ENCODE measurements at regions not wholly inside any gene's neighbourhood (a gene's known extent, or its start where the extent isn't known, plus 50 kb on each side); places are given as distances from the start of the nearest gene placed in this dataset.

- TF ChIP-seq, protein P1, sequence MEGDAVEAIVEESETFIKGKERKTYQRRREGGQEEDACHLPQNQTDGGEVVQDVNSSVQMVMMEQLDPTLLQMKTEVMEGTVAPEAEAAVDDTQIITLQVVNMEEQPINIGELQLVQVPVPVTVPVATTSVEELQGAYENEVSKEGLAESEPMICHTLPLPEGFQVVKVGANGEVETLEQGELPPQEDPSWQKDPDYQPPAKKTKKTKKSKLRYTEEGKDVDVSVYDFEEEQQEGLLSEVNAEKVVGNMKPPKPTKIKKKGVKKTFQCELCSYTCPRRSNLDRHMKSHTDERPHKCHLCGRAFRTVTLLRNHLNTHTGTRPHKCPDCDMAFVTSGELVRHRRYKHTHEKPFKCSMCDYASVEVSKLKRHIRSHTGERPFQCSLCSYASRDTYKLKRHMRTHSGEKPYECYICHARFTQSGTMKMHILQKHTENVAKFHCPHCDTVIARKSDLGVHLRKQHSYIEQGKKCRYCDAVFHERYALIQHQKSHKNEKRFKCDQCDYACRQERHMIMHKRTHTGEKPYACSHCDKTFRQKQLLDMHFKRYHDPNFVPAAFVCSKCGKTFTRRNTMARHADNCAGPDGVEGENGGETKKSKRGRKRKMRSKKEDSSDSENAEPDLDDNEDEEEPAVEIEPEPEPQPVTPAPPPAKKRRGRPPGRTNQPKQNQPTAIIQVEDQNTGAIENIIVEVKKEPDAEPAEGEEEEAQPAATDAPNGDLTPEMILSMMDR (IDR thresholded peaks at IDR 0.05): no peak
- no peak for TF ChIP-seq POLR2A (IDR thresholded peaks at IDR 0.05)
Observed at GRCh38 chr5:4547547-4547946, 592.6 kb upstream of the ADAMTS16 start.

All from esophagus squamous epithelium (tissue), 4 donors.